GM18519 (cell line): ENCODE measurements at regions not wholly inside any gene's neighbourhood (a gene's known extent, or its start where the extent isn't known, plus 50 kb on each side); places are given as distances from the start of the nearest gene placed in this dataset.
"Not testable (repeated sequence)": the region's sequence is repeated elsewhere in the genome, so short reads cannot be mapped to it uniquely, and the experiment has no call there.

Experiments
- ATAC-seq: cut with Tn5 transposase; IDR thresholded peaks from one replicate; pipeline ENCODE4 v1.9.1; 2021; ENCODE audit warnings: mild to moderate bottlenecking, moderate library complexity; ENCODE audit not compliant: unreplicated experiment, low FRiP score

DNA sequence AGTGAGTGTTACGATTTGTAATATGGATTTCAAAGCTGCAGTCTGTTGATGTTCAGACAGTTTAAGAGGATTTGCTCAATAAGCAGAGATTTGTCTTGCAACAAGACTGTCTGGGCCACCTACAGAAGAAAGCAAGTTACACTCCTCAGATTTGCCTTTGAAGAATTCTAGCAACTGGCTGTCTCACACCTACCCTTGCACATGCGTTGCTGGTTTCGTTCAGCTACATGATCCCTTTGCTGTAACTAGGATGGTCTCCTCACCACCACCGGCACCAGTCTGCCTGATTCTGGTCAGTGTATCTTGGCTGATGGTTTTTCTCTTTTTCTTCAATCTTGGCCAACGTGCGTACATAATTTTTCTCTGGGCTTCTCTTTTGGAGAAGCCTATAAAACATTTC lies 172.7 kb upstream of the LCORL start:
- no peak for ATAC-seq

DNA sequence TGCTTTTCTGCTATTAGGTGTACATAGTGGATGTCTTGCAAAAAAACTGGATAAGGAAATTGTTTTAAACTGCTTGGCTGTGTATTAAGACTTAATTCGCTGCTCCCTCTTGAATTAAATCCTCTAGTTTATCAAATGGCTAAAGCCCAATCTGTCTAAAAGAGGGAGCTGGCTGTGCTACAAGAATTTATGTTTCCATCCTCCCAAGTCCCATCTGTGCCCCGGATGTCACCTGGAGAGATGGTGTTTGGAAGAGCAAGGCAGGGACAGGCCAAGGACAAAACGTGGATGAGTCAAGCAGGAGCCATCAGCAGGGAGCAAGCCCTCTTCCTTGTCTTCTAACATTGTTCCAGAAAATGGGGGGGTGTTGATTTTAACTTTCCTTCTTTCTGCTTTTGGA lies 171.3 kb upstream of the LCORL start:
- ATAC-seq, result no peak

DNA sequence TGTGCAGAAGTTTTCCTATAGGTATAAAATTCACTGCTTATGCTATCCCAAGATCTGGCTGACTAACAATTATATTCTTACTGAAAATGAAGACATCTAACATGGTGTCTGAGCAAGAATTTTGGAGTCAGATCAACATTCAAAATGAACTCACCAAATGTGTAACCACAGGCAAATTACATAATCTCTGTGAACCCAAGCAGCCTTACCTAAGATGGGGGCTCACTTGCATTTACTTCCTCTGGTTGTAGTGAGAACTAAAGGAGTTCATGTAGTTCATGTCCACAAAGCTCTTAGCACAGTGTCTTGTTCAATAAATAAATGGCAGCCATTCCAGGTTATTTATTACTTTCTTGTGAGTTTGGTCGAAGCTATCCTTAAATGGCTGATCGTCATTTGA lies 163.9 kb upstream of the LCORL start:
- no peak for ATAC-seq

DNA sequence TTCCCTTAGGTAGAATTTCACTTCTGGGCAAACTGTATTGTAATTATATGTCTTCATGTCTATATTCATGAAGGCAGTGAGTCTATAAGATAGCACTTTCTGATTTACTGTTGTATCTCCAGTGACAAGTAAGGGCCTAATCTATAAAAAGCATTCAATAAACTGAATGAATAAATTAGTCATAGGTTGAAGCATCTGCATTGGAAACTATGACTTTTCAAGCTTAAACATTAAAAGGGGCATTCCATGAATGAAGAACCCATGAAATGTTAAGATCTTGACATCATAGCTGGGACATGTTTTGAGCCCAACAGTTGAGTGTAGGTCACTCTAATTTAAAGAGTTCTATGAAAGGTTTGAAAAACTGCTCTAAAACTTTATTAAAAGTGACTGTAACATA lies 159.3 kb upstream of the LCORL start:
- no peak for ATAC-seq

DNA sequence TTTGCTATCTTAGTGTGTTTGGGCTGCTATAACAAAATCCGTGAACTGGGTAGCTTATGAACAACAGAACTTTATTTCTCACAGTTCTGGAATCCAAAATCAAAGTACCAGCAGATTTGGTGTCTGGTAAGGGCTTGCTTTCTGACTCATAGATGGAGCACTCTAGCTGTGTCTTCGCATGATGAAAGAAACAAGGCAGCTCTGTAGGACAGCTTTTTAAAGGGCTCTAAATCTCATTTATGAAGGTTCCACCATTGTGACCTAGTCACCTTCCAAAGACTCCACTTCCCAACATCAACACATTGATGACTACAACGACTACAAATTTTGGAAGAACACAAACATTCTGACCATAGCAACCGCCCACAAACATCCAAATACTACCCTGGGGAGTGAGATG lies 158.6 kb upstream of the LCORL start:
- no peak for ATAC-seq

DNA sequence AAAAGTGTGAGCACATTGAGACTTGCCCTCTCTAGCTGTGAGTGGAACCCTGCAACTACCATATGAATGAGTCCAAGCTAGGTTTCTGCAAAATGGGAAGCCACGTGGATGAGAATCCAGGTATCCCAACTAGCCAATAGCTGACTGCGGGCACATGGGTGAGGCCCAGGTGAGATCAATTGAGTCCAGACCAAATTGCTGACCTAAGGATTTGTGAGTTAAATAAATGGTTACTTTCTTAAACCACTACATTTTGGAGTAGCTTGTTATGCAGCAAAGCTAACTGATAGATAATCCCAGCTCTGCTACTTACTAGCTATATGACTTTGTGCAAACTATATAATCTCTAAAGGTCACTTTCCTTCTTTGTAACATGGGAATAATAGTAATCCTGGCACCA lies 150.3 kb upstream of the LCORL start:
- no peak for ATAC-seq

DNA sequence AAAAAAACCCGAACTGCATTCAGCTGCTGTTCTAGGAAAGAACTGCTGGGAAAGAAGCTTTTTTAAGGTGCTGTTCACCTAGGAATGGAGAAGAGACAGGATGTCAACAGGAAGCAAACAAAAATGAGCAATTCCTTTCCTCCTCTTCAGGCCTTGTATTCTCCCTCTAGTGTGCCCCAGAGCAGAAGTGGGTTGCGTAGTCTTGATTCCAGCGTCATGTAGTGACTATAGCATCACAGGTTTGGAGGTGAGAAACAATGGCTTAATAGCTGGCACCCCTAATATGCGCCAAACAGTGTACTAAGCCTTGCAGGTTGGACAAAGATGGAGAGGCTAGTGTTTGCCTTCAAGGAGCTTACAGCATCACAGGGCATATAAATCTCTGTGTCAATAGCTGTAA lies 146.3 kb upstream of the LCORL start:
- ATAC-seq, result no peak

DNA sequence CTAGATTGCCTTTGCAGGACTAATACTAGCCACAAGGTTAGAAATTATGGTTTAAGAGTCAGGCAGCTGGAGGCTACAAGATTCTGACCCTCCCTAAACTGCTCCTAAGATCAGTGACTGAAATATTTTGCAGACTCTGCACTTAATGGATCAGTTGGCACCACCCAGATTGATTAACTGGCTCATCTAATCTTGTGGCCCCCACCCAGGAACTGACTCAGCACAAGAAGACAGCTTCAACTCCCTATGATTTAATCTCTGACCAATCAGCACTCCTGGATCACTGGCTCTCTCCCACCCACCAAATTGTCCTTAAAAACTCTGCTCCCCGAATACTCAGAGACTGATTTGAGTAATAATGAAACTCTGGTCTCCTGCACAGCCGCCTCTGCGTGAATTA lies 145.4 kb upstream of the LCORL start:
- no peak for ATAC-seq

DNA sequence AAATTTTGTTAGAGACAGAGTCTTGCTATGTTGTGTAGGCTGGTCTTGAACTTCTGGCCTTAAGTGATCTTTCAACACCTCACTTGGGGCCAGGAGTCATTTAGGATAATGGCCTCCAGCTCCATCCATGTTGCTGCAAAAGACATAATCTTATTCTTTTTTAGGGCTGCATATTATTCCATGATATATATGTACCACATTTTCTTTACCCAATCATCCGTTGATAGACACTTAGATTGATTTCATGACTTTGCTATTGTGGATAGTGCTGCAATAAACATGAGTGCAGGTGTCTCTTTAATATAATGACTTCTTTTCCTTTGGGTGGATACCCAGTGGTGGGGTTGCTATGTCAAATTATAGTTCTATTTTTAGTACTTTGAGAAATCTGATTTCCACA lies 140.9 kb upstream of the LCORL start:
- no peak for ATAC-seq

DNA sequence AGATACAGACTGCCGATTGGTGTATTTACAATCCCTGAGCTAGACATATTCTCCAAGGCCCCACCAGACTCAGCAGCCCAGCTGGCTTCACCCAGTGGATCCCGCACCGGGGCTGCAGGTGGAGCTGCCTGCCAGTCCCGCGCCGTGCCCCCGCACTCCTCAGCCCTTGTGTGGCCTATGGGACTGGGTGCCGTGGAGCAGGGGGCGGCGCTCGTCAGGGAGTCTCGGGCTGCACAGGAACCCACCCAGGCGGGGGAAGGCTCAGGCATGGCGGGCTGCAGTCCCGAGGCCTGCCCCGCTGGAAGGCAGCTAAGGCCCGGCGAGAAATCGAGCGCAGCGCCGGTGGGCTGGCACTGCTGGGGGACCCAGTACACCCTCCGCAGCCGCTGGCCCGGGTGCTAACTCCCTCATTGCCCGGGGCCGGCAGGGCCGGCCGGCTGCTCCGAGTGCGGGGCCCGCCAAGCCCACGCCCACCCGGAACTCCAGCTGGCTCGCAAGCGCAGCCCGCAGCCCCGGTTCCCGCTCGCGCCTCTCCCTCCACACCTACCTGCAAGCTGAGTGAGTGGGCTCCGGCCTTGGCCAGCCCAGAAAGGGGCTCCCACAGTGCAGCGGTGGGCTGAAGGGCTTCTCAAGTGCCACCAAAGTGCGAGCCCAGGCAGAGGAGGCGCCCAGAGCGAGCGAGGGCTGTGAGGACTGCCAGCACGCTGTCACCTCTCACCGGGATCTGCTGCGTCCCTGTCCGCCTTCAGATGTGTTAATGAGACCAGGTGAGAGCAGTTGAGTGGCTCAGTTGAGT lies 137.8 kb upstream of the LCORL start:
- ATAC-seq, result not testable (repeated sequence)

DNA sequence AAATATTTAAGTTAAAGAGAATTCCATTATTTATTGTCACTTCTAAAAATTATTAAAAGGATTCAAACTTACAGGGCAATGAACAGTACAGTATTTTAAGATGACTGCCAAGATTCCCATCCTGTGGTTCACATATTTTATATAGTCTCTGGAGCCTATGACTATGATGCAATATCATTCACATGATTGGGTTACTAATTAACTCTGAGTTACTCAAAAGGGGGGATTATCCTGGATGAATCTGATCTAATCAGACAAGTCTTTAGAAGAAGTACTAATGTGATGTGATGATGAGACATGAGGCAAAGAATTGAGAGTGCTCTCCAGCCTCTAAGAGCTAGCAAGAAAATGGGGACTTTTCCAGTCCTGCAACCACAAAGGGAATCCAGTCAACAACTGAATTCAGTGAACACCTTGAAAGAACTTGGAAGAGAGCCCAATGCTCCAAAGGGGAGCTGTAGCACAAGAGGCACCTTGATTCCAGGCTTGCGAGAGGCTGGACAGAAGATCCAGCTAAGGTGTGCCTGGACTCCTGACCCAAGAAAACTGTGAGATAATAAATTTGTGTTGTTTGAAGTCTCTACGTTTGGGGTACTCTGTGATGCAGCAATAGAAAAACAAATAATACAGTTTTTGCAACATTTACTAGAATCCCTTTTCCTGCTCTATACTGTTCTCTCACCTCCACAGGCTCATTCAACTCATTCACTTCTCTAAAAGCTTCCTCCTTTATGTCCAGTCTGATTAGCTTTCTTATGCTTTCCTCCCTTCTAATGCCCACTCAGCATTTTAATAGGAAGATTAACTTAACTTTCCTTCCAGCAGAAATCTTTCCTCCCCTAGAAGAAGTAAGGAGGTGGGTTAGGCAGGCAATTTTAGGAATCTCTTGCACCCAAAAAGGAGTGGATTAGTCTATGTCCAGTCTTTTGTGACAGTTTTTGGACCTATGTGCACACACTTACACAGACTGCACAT lies 133.8 kb upstream of the LCORL start:
- ATAC-seq, result no peak

DNA sequence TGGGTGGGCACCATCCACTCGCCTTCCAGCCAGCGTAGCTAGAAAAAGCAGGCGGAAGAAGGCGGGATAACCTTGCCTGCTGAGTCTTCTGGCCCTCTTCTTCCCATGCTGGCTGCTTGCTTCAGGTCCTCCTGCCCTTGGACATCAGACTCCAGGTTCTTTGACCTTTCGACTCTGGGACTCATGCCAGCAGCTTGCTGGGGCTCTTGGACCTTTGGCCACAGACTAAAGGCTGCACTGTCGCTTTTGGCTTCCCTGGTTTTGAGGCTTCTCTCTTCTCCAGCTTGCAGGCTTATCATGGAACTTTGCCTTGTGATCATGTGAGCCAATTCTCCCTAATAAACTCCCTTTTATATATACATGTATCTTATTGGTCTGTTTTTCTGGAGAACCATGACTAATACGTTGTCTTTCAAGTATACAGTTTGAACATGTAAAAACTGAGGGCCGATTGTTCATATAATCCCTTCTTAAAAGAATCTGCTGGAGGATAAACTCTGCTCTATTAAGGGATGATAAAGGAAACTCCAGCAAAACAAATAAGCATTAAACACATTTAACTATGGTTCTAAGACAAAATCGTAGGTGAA lies 116.6 kb upstream of the LCORL start:
- no peak for ATAC-seq

DNA sequence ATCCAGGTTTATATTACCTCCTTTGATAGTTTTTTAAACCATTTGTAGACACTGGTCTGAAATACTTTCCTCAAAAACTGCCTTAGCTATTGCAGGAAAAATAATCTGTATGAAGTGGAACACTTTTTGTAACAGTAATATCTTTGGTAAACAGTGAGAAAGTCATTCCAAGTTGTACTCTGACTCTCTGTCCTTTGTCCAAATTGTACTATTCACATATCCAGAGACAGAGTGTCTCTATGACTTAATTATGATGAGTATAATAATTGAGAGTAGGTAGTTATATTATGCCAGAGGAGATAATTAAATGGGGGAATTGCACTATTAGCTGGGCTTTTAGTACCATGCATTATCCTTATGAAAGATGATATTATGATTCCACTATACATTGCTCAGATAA lies 112.6 kb upstream of the LCORL start:
- no peak for ATAC-seq

DNA sequence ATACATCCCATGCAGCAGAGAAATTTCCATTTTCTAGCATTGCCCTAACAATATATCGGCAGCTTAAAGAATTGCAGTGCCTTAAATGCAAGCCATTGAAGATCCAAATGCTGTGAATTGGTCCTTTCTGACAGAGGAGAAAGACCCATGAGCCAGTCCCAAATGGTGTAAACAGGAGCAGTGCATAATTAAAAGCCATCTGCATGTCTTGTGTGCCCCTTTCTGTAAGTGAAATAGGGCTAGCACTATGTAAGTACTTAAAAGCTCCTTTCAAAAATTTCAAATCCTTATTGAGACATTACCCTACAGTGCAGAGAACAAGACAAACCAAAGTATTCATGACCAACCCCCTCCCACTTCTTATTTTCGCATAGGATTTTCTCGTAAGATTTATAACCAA lies 108.7 kb upstream of the LCORL start:
- no peak for ATAC-seq

DNA sequence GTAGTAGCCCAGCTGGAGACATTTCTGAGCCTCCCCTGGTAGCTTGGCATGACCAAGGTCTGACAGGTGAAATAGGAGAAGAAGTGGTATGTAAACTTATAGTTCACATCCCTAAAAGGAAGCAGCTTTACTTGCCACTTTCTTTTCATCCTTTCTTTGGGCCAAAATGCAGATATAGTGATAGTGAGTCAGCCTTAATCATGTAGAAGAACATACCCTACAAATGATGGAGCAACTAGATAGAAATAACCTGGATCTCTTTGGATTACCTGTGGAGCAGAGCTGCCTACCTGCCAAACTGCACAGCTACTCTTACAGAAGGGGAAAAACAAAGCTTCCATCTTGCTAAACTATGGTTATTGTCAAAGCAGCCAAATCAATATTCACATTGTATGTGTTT lies 106.7 kb upstream of the LCORL start:
- ATAC-seq, result no peak

DNA sequence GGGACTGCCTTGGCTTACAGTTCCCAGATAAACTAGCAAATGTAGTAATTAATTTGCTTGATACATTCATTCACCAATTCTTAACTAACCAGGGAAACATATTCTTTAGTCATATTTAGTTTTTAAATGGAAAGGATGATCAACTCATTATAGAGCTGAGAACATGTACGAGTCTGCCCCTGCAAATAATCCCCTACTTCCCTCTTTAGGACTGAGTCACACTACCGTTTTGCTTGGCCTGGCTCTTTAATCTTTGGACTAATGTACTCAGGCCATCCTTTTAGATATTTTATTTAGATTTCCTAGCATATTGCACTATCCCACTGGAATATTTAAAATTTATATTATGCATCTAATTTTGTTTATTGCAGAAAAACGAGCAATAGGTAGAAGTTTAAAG lies 105.5 kb upstream of the LCORL start:
- no peak for ATAC-seq

DNA sequence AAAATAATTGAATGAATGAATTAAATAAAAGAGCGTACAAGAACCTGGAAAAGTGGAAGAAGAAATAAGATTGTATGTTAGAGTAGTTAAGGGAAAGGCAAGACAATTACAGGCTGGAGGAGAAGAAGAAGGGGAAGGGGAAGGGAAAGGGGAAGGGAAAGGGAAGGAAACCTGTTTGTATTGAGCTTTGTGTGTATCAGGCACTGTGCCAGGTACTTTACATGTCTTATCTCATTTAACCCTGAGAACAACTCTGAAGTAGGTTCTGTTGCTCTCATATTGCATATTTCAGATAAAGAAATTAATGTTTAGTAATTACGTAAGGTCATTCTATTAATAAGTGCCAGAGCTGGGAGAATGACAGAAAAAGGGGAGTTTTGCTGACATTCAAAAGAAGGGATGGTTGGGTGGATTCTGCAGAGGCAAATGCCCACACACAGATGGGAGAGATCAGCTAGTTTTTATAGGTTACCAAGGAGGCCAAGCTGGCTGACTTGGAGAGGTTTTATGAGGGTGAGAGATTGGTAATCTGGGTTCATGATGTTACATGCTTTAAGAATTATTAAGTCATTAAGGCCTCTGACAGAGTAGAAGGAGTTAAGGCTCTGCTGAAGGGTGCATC lies 92.3 kb upstream of the LCORL start:
- ATAC-seq, result no peak

DNA sequence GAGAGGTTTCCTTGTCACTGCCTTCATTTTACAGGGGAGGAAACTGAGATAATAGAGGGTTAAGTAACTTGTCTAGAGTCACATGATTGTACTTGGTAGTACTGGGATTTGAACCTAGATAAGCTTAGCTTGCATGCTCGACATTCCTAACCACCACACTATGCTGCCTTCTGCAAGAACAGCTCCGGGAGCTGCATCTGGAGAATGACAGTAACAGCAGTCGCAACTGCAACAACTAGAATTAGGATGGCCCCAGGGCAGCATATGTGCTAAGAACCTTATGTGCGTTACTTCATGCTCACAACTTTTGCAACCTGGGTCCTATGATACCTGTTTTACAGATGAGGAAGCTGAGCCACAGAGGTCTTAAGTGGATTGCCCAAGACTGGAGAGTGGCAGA lies 89.5 kb upstream of the LCORL start:
- ATAC-seq, result no peak

DNA sequence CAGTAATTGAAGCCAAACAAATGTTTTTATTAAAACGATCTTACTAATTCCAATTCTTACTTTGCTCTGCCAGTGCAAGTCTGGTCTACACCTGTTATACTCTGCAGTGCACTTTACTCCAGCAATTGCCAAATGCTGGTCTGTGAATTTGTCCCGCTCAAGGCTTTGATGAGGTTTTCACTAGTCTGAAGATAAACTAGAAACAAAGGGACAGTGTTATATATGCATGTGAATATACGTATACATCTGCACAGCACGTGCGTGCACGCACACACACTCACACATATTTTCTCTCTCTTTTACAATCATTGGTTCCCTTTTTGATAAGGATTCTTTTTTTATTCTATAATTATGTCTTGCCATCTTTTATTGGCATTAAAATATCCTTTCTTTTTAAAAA lies 88.5 kb upstream of the LCORL start:
- ATAC-seq, result no peak

DNA sequence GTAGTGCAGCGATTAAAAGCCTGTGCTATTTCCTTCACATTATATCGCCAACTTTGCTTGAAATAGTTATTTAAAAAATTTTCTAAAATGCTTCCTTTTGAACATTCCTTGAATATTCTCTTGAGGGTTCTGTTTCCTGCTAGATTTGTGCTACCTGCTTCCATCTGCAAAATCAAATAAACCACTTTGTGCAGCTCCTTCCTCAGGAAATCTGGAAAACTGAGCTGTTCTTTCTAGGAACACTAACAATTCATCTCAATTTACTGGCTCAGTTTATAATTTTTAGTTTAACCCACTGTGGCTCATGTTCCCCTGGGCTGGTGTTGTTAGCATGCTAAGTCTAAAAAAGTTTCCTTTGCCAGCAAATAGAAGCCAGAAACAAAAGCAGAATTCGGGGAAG lies 88.1 kb upstream of the LCORL start:
- no peak for ATAC-seq
